ENCODE measurements at regions not wholly inside any gene's neighbourhood (a gene's known extent, or its start where the extent isn't known, plus 50 kb on each side); places are given as distances from the start of the nearest gene placed in this dataset.
"Not testable (repeated sequence)": the region's sequence is repeated elsewhere in the genome, so short reads cannot be mapped to it uniquely, and the experiment has no call there.

GRCh38 chr7:97234494-97234893, 117.0 kb downstream of the SDHAF3 start:
- not testable (repeated sequence) for DNase-seq (ENCODE audit: low spot score)

DNA sequence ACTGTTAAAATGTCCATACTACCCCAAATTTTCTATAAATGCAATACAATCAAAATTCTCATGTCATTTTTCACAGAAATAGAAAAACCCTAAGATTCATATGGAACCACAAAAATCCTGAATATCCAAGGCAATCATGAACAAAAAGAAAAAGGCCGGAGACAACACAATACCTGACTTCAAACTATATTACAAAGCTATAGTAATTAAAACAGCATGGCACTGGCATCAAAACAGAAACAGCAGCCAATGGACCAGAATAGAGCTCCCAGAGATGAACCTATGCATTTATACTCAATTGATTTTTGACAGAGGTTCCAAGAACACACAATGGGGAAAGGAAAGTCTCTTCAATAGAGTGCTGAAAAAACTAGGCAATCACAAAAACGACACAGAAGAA, 128.8 kb downstream of the SDHAF3 start:
- DNase-seq (ENCODE audit: low spot score), result no peak

DNA sequence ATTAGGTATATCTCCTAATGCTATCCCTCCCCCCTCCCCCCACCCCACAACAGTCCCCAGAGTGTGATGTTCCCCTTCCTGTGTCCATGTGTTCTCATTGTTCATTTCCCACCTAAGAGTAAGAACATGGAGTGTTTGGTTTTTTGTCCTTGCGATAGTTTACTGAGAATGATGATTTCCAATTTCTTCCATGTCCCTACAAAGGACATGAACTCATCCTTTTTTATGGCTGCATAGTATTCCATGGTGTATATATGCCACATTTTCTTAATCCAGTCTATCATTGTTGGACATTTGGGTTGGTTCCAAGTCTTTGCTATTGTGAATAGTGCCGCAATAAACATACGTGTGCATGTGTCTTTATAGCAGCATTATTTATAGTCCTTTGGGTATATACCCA, 140.7 kb downstream of the SDHAF3 start:
- DNase-seq (ENCODE audit: low spot score), result not testable (repeated sequence)

DNA sequence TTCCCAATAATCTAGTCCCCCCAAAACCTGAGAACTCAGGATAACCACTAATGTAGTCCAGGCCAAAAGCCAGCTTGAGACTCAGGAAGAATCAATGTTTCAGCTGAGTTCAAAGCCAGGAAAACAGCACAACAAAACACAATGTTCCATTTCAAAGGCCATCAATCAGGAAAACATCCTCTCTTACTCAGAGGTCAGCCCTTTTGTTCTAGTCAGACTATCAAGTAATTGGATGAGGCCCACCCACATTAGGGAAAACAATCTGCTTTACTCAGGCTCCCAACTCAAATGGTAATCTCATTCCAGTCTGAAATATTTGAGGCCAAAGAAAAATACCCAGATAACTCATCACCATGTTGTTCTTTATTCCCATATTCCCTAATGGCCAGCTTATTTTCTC, 152.2 kb downstream of the SDHAF3 start:
- DNase-seq (ENCODE audit: low spot score), result no peak

DNA sequence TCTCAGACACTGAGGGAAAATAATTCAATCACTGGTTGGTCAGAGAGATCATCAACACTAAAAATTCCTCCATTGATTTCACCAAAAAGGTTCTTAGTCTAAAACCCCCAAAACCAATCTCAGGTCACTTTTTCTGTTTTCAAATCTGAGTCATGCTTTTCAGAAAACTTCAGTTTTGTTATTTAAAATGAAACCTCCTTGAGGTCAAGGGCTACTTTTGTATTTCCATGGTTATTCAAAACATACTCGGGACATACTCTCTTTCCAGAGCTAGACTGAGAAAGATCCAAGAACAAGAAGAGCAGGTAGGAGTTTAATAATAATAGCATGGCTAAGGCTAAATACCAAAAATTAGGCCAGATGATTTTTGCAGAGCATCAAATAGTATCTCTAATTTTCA, 152.8 kb downstream of the SDHAF3 start:
- DNase-seq (ENCODE audit: low spot score), result no peak

- no peak for DNase-seq (ENCODE audit: low spot score)
Observed at GRCh38 chr7:97271619-97272018, 154.1 kb downstream of the SDHAF3 start.

DNA sequence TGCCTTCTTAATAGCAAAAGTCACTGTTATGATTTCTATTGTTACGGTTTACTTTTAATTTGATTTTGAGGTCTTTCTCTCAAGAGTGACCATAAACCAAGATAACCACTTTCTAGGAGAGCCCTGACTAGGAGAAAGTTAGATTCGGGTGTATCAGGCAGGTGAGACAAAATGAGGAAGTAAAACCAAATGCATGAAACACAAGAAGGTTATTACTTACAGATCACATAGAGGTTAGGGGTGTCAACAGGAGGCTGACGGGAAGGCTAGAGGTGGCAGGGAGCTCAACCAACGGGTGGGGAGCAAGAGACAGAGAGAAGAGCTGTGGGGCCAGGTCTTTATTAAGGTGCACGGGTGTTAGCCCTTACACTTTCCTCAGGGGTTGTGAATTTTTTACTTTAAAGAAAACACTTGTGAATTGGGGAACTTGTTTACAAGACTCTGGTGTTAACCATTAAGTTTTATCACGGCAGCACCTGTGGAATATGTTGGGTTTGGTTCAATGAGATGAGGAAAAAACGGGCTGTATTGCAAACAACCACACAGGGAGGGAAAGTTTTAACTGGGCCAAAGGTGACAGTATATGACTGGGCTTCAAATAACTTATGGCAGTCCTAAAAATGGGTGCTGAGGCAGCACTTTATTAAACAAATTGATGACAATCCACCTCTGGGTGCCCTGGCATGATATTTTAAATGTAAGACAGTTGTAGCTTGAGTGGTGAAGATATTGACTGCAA, 154.9 kb downstream of the SDHAF3 start:
- DNase-seq (ENCODE audit: low spot score), result no peak

- no peak for DNase-seq (ENCODE audit: low spot score)
Observed at GRCh38 chr7:97275475-97275874, 158.0 kb downstream of the SDHAF3 start.

GRCh38 chr7:97280950-97281349, 163.5 kb downstream of the SDHAF3 start:
- no peak for DNase-seq (ENCODE audit: low spot score)

GRCh38 chr7:97285348-97285747, 167.8 kb downstream of the SDHAF3 start:
- no peak for DNase-seq (ENCODE audit: low spot score)

DNA sequence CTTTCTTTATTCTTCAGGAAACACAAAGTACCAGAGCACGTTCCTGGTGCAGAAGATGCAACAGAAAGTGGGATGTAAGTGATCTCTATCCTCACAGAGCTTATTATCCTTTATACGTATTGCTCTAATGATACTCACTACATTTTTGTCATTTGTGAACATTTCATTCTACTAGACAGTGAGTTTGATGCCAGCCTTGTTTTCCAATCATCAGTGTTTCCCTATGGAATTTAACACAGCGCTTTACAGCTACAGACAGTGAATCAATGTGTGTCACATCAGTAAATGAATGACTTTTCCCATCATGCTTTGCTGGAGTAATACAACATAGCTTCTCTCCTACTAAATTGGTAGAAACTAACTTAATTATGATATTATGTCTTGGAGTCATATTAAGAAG, 175.5 kb downstream of the SDHAF3 start:
- DNase-seq (ENCODE audit: low spot score), result no peak

DNA sequence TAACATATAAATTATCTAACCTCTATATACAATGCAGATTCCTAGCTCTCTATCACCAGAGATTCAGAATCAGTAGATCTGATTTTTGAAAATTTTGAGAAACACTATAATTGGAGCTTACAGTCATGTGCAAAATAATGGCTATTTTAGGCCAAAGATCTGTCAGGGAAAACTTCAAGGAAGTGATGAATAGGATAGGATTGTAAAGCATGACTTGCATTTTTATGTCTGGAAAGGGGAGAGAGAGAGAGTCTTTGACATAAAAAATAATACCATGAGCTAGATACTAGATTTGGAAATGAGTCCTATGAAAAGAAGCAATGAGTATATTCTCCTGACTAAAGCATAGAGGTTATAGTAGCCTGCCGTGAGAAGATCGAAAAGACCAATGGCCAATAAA, 181.1 kb downstream of the SDHAF3 start:
- DNase-seq (ENCODE audit: low spot score), result peak; percentile 6

DNA sequence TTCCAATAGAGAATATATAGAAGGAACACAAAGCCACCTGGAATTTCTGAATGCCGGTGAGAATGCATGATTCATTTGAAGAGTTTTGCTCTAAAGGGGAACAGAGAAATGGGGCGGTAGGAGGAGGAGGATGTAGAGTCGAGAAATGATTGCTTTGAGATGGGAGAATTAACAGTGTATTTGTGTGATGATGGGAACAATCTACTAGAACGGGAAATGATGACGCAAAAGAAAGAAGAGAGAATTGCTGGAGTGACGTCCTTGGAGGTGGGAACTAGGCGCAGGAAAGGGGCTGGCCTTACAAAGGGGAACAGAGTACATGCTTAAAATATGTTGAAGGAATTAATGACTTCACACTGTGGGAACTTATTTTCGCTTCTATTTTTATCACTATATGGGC, 188.1 kb downstream of the SDHAF3 start:
- DNase-seq (ENCODE audit: low spot score), result no peak

- no peak for DNase-seq (ENCODE audit: low spot score)
Observed at GRCh38 chr7:97307521-97308108, 190.1 kb downstream of the SDHAF3 start.

DNA sequence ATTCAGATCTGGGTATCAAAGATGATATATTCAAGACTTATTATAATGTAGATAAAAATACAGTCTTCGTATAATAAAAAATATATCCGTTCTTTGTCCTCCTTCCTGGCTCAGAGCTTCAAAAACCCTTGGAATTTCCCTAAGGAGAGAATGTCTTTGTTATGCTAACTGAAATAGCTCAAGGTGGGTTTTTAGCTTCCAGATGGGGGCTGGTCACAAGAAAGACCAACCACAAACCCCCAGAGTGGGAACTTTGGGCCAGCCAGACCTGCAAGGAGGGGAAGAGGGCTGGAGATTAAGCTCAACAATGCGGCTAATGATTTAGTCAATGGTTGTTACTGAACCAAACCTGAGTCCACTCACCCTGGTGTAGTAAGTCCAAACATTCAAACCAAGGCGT, 196.4 kb downstream of the SDHAF3 start:
- no peak for DNase-seq (ENCODE audit: low spot score)

- no peak for DNase-seq (ENCODE audit: low spot score)
Observed at GRCh38 chr7:97317575-97317974, 200.1 kb downstream of the SDHAF3 start.

GRCh38 chr7:97329871-97330270, 212.4 kb downstream of the SDHAF3 start:
- DNase-seq (ENCODE audit: low spot score), result not testable (repeated sequence)

DNA sequence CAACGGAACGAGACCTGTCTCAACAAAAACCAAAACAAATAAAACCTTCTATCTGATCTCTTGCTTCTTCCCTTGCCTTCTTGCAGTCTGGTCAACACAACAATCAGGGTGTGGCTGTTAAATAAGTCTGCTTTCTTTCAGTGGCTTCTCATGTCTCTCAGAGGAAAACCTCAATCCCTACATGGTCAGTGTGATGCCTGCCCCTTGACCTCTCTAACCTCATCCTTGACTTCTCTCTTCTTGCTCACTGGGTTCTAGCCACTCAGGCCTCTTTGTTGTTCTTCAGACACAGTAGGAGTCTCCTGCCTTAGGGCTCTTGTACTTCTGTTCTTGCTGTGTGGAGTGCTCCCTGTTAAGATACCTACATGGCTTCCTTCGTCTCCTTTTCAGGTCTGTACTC, 220.4 kb downstream of the SDHAF3 start:
- no peak for DNase-seq (ENCODE audit: low spot score)

- no peak for DNase-seq (ENCODE audit: low spot score)
Observed at GRCh38 chr7:97342512-97342911, 225.0 kb downstream of the SDHAF3 start.

- no peak for DNase-seq (ENCODE audit: low spot score)
Observed at GRCh38 chr7:97346349-97346748, 228.9 kb downstream of the SDHAF3 start.

- DNase-seq (ENCODE audit: low spot score), result no peak
Observed at GRCh38 chr7:97351488-97351887, 234.0 kb downstream of the SDHAF3 start.

DNA sequence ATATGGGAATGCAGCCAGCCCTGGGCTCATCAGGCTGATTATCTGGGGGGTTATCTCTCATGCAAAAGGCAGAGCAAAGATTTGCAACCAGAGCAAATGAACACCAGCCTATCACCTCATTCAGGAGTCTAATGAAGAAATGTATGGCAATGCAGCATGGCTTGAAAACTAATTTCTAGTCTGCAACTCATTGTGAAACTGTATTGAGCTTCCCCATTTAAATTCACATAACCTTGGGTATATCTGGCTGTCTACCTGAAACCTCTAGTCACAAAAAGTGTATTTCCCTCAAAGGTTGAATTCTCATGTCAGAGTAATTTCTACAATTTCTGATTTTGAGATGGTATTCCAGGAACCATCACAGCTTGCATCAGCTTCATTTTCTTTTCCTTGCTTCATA, 240.0 kb downstream of the SDHAF3 start:
- no peak for DNase-seq (ENCODE audit: low spot score)

DNA sequence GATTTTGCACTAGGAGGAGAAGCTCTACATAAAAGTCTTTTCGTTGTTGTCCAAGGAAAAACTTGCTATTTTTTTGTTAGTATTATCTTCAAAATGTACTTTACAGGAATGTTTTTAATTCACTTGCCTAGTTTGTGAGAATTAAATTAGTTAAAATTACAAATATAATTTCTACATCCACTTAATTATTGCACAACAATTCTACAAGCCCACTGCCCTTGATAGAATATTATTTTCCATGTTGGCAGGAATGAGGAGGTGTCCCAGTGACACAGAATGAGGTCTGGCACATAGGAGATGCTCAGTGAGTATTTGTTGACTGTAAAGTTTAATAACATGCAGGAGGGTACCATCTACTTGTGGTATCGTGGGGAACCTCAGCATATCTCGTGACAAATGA, 255.4 kb downstream of the SDHAF3 start:
- DNase-seq (ENCODE audit: low spot score), result no peak

DNA sequence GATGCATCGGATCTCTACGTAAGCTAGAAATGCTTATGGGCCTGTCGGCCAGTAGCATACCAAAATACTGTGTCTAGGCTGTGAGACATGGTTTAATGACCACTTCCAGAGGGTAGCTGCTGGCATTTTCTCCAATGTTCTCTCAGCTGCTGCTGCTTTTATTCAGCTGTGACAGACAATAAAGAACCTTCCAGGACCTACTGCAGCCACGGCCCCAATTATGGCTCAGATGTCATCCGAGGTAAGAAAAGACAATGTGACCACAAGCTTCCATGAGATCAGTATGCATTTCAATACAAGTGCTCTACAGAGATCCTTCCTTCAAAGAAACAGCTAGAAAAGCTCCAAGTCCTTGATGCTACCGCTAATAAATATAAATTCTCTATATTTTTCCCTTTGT, 256.2 kb downstream of the SDHAF3 start:
- DNase-seq (ENCODE audit: low spot score), result no peak

Measured in kidney capillary endothelial cell (primary cell).